SK-N-SH treated with all-trans-retinoic acid at 6 μM for 48 hours (cell line): ENCODE measurements at regions not wholly inside any gene's neighbourhood (a gene's known extent, or its start where the extent isn't known, plus 50 kb on each side); places are given as distances from the start of the nearest gene placed in this dataset.

Source experiments
- ESRRG ChIP-seq: fragments of 250-450 bp; sonication (Bioruptor Pico); IDR thresholded peaks from 2 replicates; pipeline ENCODE4 v1.6.1; 2021; ENCODE audit warnings: mild to moderate bottlenecking
- RARB ChIP-seq: fragments of 250-450 bp; sonication (Bioruptor Pico); IDR thresholded peaks from 2 replicates; pipeline ENCODE4 v1.8.0; 2021; ENCODE audit warnings: mild to moderate bottlenecking, moderate library complexity
- TOX ChIP-seq: fragments of 250-450 bp; sonication (Bioruptor Pico); IDR thresholded peaks from 2 replicates; pipeline ENCODE4 v1.8.0; 2021; ENCODE audit warnings: mild to moderate bottlenecking, moderate library complexity, borderline replicate concordance
- ZC3H10 ChIP-seq: fragments of 250-450 bp; sonication (Bioruptor Pico); IDR thresholded peaks from 2 replicates; pipeline ENCODE4 v1.5.1; 2021; ENCODE audit warnings: mild to moderate bottlenecking, moderate library complexity
- ZFP3 ChIP-seq: fragments of 250-450 bp; sonication (Bioruptor Pico); IDR thresholded peaks from 2 replicates; pipeline ENCODE4 v1.5.0; 2020; ENCODE audit warnings: mild to moderate bottlenecking, moderate library complexity
- TF ChIP-seq, protein P1 (sequence below): fragments of 250-450 bp; sonication (Bioruptor Pico); IDR thresholded peaks from 2 replicates; pipeline ENCODE4 v1.8.0; 2021; ENCODE audit warnings: low read depth, mild to moderate bottlenecking, moderate library complexity, borderline replicate concordance
- TF ChIP-seq, protein P2 (sequence below): fragments of 250-450 bp; sonication (Bioruptor Pico); IDR thresholded peaks from 2 replicates; pipeline ENCODE4 v1.5.1; 2020; ENCODE audit warnings: low read depth, mild to moderate bottlenecking, moderate library complexity
- TF ChIP-seq, protein P3 (sequence below): fragments of 250-450 bp; sonication (Bioruptor Pico); IDR thresholded peaks from 2 replicates; pipeline ENCODE4 v1.8.0; 2020; ENCODE audit warnings: mild to moderate bottlenecking, moderate library complexity, borderline replicate concordance

DNA sequence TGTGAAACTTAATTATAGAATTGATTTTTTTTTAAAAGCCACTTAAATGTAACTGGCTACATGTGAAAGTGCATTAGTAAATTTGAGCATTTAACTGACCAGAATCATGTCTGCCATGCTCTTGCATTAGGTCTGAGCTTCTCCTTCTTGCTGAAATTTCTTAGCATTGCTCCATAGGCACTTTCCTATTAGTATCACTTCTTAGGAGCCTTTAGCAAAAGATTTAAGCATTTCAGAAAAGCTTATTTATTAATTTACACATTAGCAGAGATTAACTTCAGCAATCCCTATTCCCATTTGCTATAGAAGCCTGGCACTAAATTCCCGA, 211.0 kb downstream of the SNX18 start:
- TF ChIP-seq ESRRG, result no peak
- TF ChIP-seq, protein P1, sequence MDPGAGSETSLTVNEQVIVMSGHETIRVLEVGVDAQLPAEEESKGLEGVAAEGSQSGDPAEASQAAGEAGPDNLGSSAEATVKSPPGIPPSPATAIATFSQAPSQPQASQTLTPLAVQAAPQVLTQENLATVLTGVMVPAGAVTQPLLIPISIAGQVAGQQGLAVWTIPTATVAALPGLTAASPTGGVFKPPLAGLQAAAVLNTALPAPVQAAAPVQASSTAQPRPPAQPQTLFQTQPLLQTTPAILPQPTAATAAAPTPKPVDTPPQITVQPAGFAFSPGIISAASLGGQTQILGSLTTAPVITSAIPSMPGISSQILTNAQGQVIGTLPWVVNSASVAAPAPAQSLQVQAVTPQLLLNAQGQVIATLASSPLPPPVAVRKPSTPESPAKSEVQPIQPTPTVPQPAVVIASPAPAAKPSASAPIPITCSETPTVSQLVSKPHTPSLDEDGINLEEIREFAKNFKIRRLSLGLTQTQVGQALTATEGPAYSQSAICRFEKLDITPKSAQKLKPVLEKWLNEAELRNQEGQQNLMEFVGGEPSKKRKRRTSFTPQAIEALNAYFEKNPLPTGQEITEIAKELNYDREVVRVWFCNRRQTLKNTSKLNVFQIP, result no peak
- TF ChIP-seq, protein P2, sequence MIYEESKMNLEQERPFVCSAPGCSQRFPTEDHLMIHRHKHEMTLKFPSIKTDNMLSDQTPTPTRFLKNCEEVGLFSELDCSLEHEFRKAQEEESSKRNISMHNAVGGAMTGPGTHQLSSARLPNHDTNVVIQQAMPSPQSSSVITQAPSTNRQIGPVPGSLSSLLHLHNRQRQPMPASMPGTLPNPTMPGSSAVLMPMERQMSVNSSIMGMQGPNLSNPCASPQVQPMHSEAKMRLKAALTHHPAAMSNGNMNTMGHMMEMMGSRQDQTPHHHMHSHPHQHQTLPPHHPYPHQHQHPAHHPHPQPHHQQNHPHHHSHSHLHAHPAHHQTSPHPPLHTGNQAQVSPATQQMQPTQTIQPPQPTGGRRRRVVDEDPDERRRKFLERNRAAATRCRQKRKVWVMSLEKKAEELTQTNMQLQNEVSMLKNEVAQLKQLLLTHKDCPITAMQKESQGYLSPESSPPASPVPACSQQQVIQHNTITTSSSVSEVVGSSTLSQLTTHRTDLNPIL (CRISPR knock-in tag), result no peak
- TF ChIP-seq ZFP3, result no peak
- TF ChIP-seq, protein P3, sequence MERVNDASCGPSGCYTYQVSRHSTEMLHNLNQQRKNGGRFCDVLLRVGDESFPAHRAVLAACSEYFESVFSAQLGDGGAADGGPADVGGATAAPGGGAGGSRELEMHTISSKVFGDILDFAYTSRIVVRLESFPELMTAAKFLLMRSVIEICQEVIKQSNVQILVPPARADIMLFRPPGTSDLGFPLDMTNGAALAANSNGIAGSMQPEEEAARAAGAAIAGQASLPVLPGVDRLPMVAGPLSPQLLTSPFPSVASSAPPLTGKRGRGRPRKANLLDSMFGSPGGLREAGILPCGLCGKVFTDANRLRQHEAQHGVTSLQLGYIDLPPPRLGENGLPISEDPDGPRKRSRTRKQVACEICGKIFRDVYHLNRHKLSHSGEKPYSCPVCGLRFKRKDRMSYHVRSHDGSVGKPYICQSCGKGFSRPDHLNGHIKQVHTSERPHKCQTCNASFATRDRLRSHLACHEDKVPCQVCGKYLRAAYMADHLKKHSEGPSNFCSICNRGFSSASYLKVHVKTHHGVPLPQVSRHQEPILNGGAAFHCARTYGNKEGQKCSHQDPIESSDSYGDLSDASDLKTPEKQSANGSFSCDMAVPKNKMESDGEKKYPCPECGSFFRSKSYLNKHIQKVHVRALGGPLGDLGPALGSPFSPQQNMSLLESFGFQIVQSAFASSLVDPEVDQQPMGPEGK (CRISPR knock-in tag), result no peak
- no peak for TF ChIP-seq RARB (CRISPR knock-in tag)
- TF ChIP-seq TOX (CRISPR knock-in tag), result no peak
- TF ChIP-seq ZC3H10 (CRISPR knock-in tag), result no peak
